H9 (cell line): ENCODE measurements at regions not wholly inside any gene's neighbourhood (a gene's known extent, or its start where the extent isn't known, plus 50 kb on each side); places are given as distances from the start of the nearest gene placed in this dataset.

Source experiments
- DNase-seq: peaks from one replicate; pipeline ENCODE4 v3.0.0-alpha.2; 2017
- H2AFZ ChIP-seq: one replicate; pipeline ENCODE4 v1.6.1; 2013; ENCODE audit warnings: mild to moderate bottlenecking, low read length, control low read depth, moderate library complexity
- H2AK5ac ChIP-seq: 2 replicates; pipeline ENCODE4 v1.6.1; 2013; ENCODE audit warnings: low read length, control low read depth, mixed read lengths; ENCODE audit not compliant: insufficient read length
- H2BK120ac ChIP-seq: one replicate; pipeline ENCODE4 v1.6.1; 2013; ENCODE audit warnings: low read depth, mild to moderate bottlenecking, low read length, control low read depth, inconsistent platforms; ENCODE audit not compliant: poor library complexity, severe bottlenecking
- H2BK12ac ChIP-seq: 2 replicates; pipeline ENCODE4 v1.6.1; 2013; ENCODE audit warnings: low read length, control low read depth, mixed read lengths, low read depth; ENCODE audit not compliant: insufficient read length
- H2BK15ac ChIP-seq: 2 replicates; pipeline ENCODE4 v1.6.1; 2013; ENCODE audit warnings: low read depth, low read length, control low read depth
- H2BK20ac ChIP-seq: one replicate; pipeline ENCODE4 v1.6.1; 2013; ENCODE audit warnings: low read depth, mild to moderate bottlenecking, low read length, control low read depth, inconsistent platforms; ENCODE audit not compliant: poor library complexity, severe bottlenecking
- H2BK5ac ChIP-seq: 2 replicates; pipeline ENCODE4 v1.6.1; 2013; ENCODE audit warnings: low read length, control low read depth, mixed read lengths; ENCODE audit not compliant: insufficient read length
- H3K14ac ChIP-seq: 2 replicates; pipeline ENCODE4 v1.6.1; 2013; ENCODE audit warnings: low read length, control low read depth; ENCODE audit not compliant: insufficient read depth
- H3K18ac ChIP-seq: 2 replicates; pipeline ENCODE4 v1.6.1; 2013; ENCODE audit warnings: low read depth, mild to moderate bottlenecking, mixed read lengths, low read length, control low read depth; ENCODE audit not compliant: insufficient read length
- H3K23ac ChIP-seq: 2 replicates; pipeline ENCODE4 v1.6.1; 2013; ENCODE audit warnings: low read length, control low read depth, mixed read lengths, low read depth; ENCODE audit not compliant: insufficient read length
- H3K23me2 ChIP-seq: 2 replicates; pipeline ENCODE4 v1.6.1; 2013; ENCODE audit warnings: low read depth, mild to moderate bottlenecking, mixed read lengths, low read length, control low read depth; ENCODE audit not compliant: insufficient read length, poor library complexity, severe bottlenecking
- H3K27ac ChIP-seq: 2 replicates; pipeline ENCODE4 v1.5.1; 2013; ENCODE audit warnings: low read length, control low read depth, mixed read lengths, low read depth; ENCODE audit not compliant: insufficient read length
- H3K27me3 ChIP-seq: 2 replicates; pipeline ENCODE4 v1.6.1; 2013; ENCODE audit warnings: low read length, control low read depth, inconsistent platforms; ENCODE audit not compliant: insufficient read depth
- H3K4ac ChIP-seq: 2 replicates; pipeline ENCODE4 v1.6.1; 2013; ENCODE audit warnings: low read depth, mild to moderate bottlenecking, control low read depth, inconsistent platforms, low read length, moderate library complexity
- H3K4me1 ChIP-seq: 2 replicates; pipeline ENCODE4 v1.6.1; 2013; ENCODE audit warnings: low read length, control low read depth, inconsistent platforms; ENCODE audit not compliant: insufficient read depth
- H3K4me2 ChIP-seq: 2 replicates; pipeline ENCODE4 v1.6.1; 2013; ENCODE audit warnings: low read length, control low read depth, mixed read lengths; ENCODE audit not compliant: insufficient read length, insufficient read depth
- H3K56ac ChIP-seq: 2 replicates; pipeline ENCODE4 v1.6.1; 2013; ENCODE audit warnings: low read depth, mild to moderate bottlenecking, mixed read lengths, low read length, control low read depth; ENCODE audit not compliant: insufficient read length
- H3K79me1 ChIP-seq: 2 replicates; pipeline ENCODE4 v1.6.1; 2013; ENCODE audit warnings: low read depth, mild to moderate bottlenecking, moderate library complexity, low read length, control low read depth, inconsistent platforms; ENCODE audit not compliant: insufficient read depth, poor library complexity, severe bottlenecking
- H3K79me2 ChIP-seq: 2 replicates; pipeline ENCODE4 v1.6.1; 2013; ENCODE audit warnings: low read length, control low read depth, inconsistent platforms; ENCODE audit not compliant: insufficient read depth
- H3K9ac ChIP-seq: 2 replicates; pipeline ENCODE4 v1.6.1; 2013; ENCODE audit warnings: low read length, control low read depth, mixed read lengths; ENCODE audit not compliant: insufficient read length; ENCODE audit errors: extremely low read depth
- H3K9me3 ChIP-seq: one replicate; pipeline ENCODE4 v1.6.1; 2013; ENCODE audit warnings: low read depth, low read length, inconsistent platforms; ENCODE audit not compliant: control insufficient read depth
- H3T11ph ChIP-seq: one replicate; pipeline ENCODE4 v1.6.1; 2013; ENCODE audit warnings: mild to moderate bottlenecking, low read length, control low read depth, inconsistent platforms
- H4K20me1 ChIP-seq: one replicate; pipeline ENCODE4 v1.6.1; 2013; ENCODE audit not compliant: control insufficient read depth, insufficient read length, insufficient read depth
- H4K5ac ChIP-seq: 2 replicates; pipeline ENCODE4 v1.6.1; 2013; ENCODE audit warnings: low read depth, mild to moderate bottlenecking, mixed read lengths, low read length, control low read depth; ENCODE audit not compliant: insufficient read length
- H4K8ac ChIP-seq: replicated peaks from 2 replicates; pipeline ENCODE4 v1.6.1; 2013; ENCODE audit warnings: low read length, control low read depth, mixed read lengths, low read depth; ENCODE audit not compliant: insufficient read length
- H4K91ac ChIP-seq: 2 replicates; pipeline ENCODE4 v1.6.1; 2013; ENCODE audit warnings: low read depth, mild to moderate bottlenecking, moderate library complexity, mixed read lengths, low read length, control low read depth; ENCODE audit not compliant: insufficient read length
- H3K27ac Mint-ChIP-seq, 3 experiments: 2 replicates in 2 of 3; 3 replicates in 1 of 3; pipeline ENCODE4 v1.8.0; 2020 to 2021; ENCODE audit warnings: mixed read lengths in 3 of 3, mild to moderate bottlenecking in 1 of 3, moderate library complexity in 1 of 3
- H3K27me3 Mint-ChIP-seq: 2 replicates; pipeline ENCODE4 v1.8.0; 2021; ENCODE audit warnings: low read depth, mild to moderate bottlenecking, moderate library complexity, mixed read lengths
- H3K36me3 Mint-ChIP-seq, 3 experiments: 2 replicates in 2 of 3; 3 replicates in 1 of 3; pipeline ENCODE4 v1.8.0; 2020 to 2021; ENCODE audit warnings: low read depth in 3 of 3, mixed read lengths in 3 of 3; ENCODE audit not compliant: insufficient read depth in 1 of 3
- H3K4me1 Mint-ChIP-seq, 2 experiments: 2 replicates each; pipeline ENCODE4 v1.8.0; 2020; ENCODE audit warnings: mixed read lengths in 2 of 2
- H3K4me3 Mint-ChIP-seq, 2 experiments: 2 replicates in 1 of 2; 3 replicates in 1 of 2; pipeline ENCODE4 v1.8.0; 2020 to 2021; ENCODE audit warnings: mild to moderate bottlenecking in 2 of 2, mixed read lengths in 2 of 2, moderate library complexity in 1 of 2
- H3K9me3 Mint-ChIP-seq, 2 experiments: 2 replicates in 1 of 2; 3 replicates in 1 of 2; pipeline ENCODE4 v1.8.0; 2020; ENCODE audit warnings: mild to moderate bottlenecking in 2 of 2, mixed read lengths in 2 of 2, moderate library complexity in 1 of 2
- CTCF ChIP-seq: fragments of 200-600 bp; sonication (generic); conservative IDR thresholded peaks from 3 replicates; pipeline ENCODE4 v1.8.0; 2021; ENCODE audit warnings: antibody characterized with exemption, mild to moderate bottlenecking

- Histone ChIP-seq H3K56ac (no peak overlapping the region), H3K4ac (no peak overlapping the region), H2BK20ac (no peak overlapping the region), H3K14ac (no peak overlapping the region), H3K9me3 (no peaks in the 10 kb centered on the region), H2BK12ac (no peak overlapping the region), H2BK120ac (no peak overlapping the region), H3K23ac (no peak overlapping the region), H2BK5ac (no peak overlapping the region), H4K8ac (no peak overlapping the region), H2BK15ac (no peak overlapping the region), H2AFZ (no peak overlapping the region), H3K4me1 (peaks cover 11% of the 10 kb centered on the region; the same call in 1 of the 2 replicates), H3K23me2 (no peaks in the 10 kb centered on the region), H4K20me1 (no peaks in the 10 kb centered on the region), H3K27ac (no peak overlapping the region), H3K4me2 (no peak overlapping the region), H4K5ac (no peak overlapping the region), H4K91ac (no peak overlapping the region), H3K9ac (no peak overlapping the region), H2AK5ac (no peak overlapping the region), H3T11ph (no peak overlapping the region), H3K27me3 (no peaks in the 10 kb centered on the region), H3K79me1 (no peaks in the 10 kb centered on the region), H3K79me2 (no peaks in the 10 kb centered on the region), H3K18ac (no peak overlapping the region)
- no peak overlapping the region for H3K4me3 Mint-ChIP-seq
- no peaks in the 10 kb centered on the region for H3K27me3 Mint-ChIP-seq
- H3K27ac Mint-ChIP-seq, result no peak overlapping the region
- H3K9me3 Mint-ChIP-seq, result no peaks in the 10 kb centered on the region
- H3K4me1 Mint-ChIP-seq, result peaks cover 22 to 31% of the 10 kb centered on the region in 2 experiments
- no peak for TF ChIP-seq CTCF
- no peak for DNase-seq
- no peaks in the 10 kb centered on the region for H3K36me3 Mint-ChIP-seq
These were observed 62.6 kb upstream of the C4orf54 start for GRCh38 chr4:99720206-99720605.
